Glutamatergic neuron (in vitro differentiated cells): ENCODE measurements at regions not wholly inside any gene's neighbourhood (a gene's known extent, or its start where the extent isn't known, plus 50 kb on each side); places are given as distances from the start of the nearest gene placed in this dataset.

Source experiments
- DNase-seq: peaks from one replicate; pipeline ENCODE4 v3.0.0; 2022
- H3K27ac Mint-ChIP-seq: one replicate; pipeline ENCODE4 v1.8.0; 2020; ENCODE audit warnings: mild to moderate bottlenecking, mixed read lengths, inconsistent platforms; ENCODE audit not compliant: unreplicated experiment
- H3K27me3 Mint-ChIP-seq: one replicate; pipeline ENCODE4 v1.8.0; 2020; ENCODE audit warnings: mild to moderate bottlenecking, moderate library complexity, mixed read lengths, inconsistent platforms; ENCODE audit not compliant: unreplicated experiment
- H3K36me3 Mint-ChIP-seq: one replicate; pipeline ENCODE4 v1.8.0; 2020; ENCODE audit warnings: mild to moderate bottlenecking, mixed read lengths, inconsistent platforms; ENCODE audit not compliant: unreplicated experiment
- H3K4me1 Mint-ChIP-seq: one replicate; pipeline ENCODE4 v1.8.0; 2020; ENCODE audit warnings: mild to moderate bottlenecking, low read depth, mixed read lengths, inconsistent platforms; ENCODE audit not compliant: unreplicated experiment
- H3K4me3 Mint-ChIP-seq: one replicate; pipeline ENCODE4 v1.8.0; 2020; ENCODE audit warnings: mild to moderate bottlenecking, mixed read lengths, inconsistent platforms; ENCODE audit not compliant: unreplicated experiment
- H3K9me3 Mint-ChIP-seq: one replicate; pipeline ENCODE4 v1.8.0; 2020; ENCODE audit warnings: mild to moderate bottlenecking, moderate library complexity, mixed read lengths, inconsistent platforms; ENCODE audit not compliant: unreplicated experiment
- TF ChIP-seq, protein P1 (sequence below): fragments of 200-600 bp; sonication (generic); IDR thresholded peaks from one replicate; pipeline ENCODE4 v1.5.0; 2021; ENCODE audit not compliant: partially characterized antibody, unreplicated experiment

DNA sequence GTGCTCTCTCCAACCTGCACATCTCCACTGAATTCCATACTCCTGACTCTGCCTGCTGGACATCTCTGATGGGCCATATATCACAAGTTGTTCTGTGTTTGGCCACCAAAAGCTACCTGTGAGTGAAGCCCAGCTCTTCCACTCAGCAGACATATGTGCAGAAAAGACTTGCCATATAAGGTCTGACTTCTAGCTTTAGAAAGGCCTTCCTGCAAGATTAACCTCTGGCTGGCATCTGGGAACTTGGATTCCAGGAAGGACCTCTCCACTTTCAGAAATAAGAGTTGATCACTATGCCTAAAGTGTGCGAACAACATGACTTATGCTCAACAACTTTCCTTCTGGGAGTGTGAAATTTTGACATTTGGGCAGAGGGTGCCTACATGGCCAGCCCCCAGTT is 113.7 kb downstream of the TNFAIP3 start:
- no peaks in the 10 kb centered on the region for H3K36me3 Mint-ChIP-seq
- H3K9me3 Mint-ChIP-seq, result no peaks in the 10 kb centered on the region
- DNase-seq, result no peak
- peaks cover 9% of the 10 kb centered on the region for H3K4me1 Mint-ChIP-seq
- no peak overlapping the region for H3K27ac Mint-ChIP-seq
- TF ChIP-seq, protein P1, sequence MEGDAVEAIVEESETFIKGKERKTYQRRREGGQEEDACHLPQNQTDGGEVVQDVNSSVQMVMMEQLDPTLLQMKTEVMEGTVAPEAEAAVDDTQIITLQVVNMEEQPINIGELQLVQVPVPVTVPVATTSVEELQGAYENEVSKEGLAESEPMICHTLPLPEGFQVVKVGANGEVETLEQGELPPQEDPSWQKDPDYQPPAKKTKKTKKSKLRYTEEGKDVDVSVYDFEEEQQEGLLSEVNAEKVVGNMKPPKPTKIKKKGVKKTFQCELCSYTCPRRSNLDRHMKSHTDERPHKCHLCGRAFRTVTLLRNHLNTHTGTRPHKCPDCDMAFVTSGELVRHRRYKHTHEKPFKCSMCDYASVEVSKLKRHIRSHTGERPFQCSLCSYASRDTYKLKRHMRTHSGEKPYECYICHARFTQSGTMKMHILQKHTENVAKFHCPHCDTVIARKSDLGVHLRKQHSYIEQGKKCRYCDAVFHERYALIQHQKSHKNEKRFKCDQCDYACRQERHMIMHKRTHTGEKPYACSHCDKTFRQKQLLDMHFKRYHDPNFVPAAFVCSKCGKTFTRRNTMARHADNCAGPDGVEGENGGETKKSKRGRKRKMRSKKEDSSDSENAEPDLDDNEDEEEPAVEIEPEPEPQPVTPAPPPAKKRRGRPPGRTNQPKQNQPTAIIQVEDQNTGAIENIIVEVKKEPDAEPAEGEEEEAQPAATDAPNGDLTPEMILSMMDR, result no peak
- H3K27me3 Mint-ChIP-seq, result peaks cover 2% of the 10 kb centered on the region
- H3K4me3 Mint-ChIP-seq, result no peak overlapping the region

DNA sequence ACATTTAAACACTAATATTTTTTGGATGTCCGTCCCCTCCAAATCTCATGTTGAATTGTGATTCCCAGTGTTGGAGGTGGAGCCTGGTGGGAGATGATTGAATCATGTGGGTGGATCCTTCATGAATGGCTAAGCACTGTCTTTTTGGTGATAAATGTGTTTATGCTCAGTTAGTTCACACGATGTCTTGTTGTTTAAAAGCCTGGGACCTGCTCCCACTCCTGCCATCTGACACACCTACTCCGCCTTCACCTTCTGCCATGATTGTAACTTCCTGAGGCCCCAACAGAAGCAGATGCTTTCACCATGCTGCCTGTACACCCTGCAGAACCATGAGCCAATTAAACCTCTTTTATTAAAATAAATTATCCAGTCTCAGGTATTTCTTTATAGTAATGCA is 114.7 kb downstream of the TNFAIP3 start:
- TF ChIP-seq, protein P1, result no peak
- Mint-ChIP-seq H3K4me1 (peaks cover 9% of the 10 kb centered on the region), H3K9me3 (no peaks in the 10 kb centered on the region), H3K4me3 (no peak overlapping the region), H3K36me3 (no peaks in the 10 kb centered on the region), H3K27me3 (peaks cover 2% of the 10 kb centered on the region), H3K27ac (no peak overlapping the region)
- DNase-seq, result no peak

GRCh38 chr6:137982418-137983189 is 115.5 kb downstream of the TNFAIP3 start:
- peaks cover under 1% of the 10 kb centered on the region for H3K27me3 Mint-ChIP-seq
- DNase-seq, result no peak
- no peak overlapping the region for H3K4me3 Mint-ChIP-seq
- H3K27ac Mint-ChIP-seq, result no peak overlapping the region
- TF ChIP-seq, protein P1, result no peak
- no peaks in the 10 kb centered on the region for H3K9me3 Mint-ChIP-seq
- H3K4me1 Mint-ChIP-seq, result peaks cover 8% of the 10 kb centered on the region
- no peaks in the 10 kb centered on the region for H3K36me3 Mint-ChIP-seq

- no peaks in the 10 kb centered on the region for H3K9me3 Mint-ChIP-seq
- peaks cover under 1% of the 10 kb centered on the region for H3K4me1 Mint-ChIP-seq
- H3K4me3 Mint-ChIP-seq, result no peak overlapping the region
- DNase-seq, result no peak
- TF ChIP-seq, protein P1, result no peak
- no peak overlapping the region for H3K27ac Mint-ChIP-seq
- no peaks in the 10 kb centered on the region for H3K27me3 Mint-ChIP-seq
- no peaks in the 10 kb centered on the region for H3K36me3 Mint-ChIP-seq
Measured at GRCh38 chr6:137983269-137983668, 116.2 kb downstream of the TNFAIP3 start.

DNA sequence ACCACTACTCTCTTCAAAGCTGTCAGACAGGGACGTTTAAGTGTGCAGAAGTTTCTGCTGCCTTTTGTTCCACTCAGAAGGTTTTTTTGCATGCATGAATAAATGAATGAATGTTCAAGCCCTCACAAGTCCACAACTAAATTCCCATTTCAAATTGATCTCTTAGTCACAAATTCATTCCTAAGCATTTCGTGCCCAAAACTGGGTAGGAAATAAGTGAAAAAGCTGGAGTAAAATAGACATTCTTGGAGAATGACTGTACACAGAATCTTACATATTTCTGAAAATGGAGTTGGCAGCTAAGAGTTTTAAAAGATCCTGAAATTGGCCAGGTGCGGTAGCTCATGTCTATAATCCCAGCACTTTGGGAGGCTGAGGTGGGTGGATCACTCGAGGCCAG is 117.6 kb downstream of the PERP start:
- Mint-ChIP-seq H3K4me3 (no peak overlapping the region), H3K27ac (no peak overlapping the region), H3K27me3 (no peaks in the 10 kb centered on the region), H3K4me1 (no peaks in the 10 kb centered on the region), H3K36me3 (peaks cover 5% of the 10 kb centered on the region), H3K9me3 (no peaks in the 10 kb centered on the region)
- TF ChIP-seq, protein P1, result no peak
- no peak for DNase-seq
